ENCODE measurements at regions not wholly inside any gene's neighbourhood (a gene's known extent, or its start where the extent isn't known, plus 50 kb on each side); places are given as distances from the start of the nearest gene placed in this dataset.

- no peak for DNase-seq
- H3K79me1 ChIP-seq (ENCODE audit: low read length) = no peaks in the 10 kb centered on the region
- no peak overlapping the region for H2AFZ ChIP-seq (ENCODE audit: insufficient read depth, low read length, poor library complexity)
- no peak overlapping the region for H3K23ac ChIP-seq (ENCODE audit: low read length)
- H3K14ac ChIP-seq (ENCODE audit: low read length) = no peak overlapping the region
- H2BK120ac ChIP-seq (ENCODE audit: insufficient read depth, low read length, poor library complexity) = no peak overlapping the region
- H3K4ac ChIP-seq (ENCODE audit: low read depth, low read length) = no peak overlapping the region
- no peak overlapping the region for H4K91ac ChIP-seq (ENCODE audit: low read depth, low read length)
- no CpG with 5 or more reads among the region's 3 CpGs for WGBS (ENCODE audit: extremely low coverage, insufficient coverage, insufficient read length)
- H3K9me3 ChIP-seq (ENCODE audit: insufficient read depth, low read depth, low read length) = no peaks in the 10 kb centered on the region
- no peak overlapping the region for H4K12ac ChIP-seq (ENCODE audit: low read depth, low read length)
- no peaks in the 10 kb centered on the region for H3K79me2 ChIP-seq (ENCODE audit: control insufficient read depth, insufficient read depth, low read length, poor library complexity)
- H3K4me2 ChIP-seq (ENCODE audit: low read length) = no peak overlapping the region
- no peak overlapping the region for H3K4me3 ChIP-seq (ENCODE audit: low read depth, low read length)
- no peak overlapping the region for H3K9ac ChIP-seq (ENCODE audit: low read length)
- H3K4me1 ChIP-seq (ENCODE audit: control insufficient read depth in 1 of 2, insufficient read depth in 2 of 2, low read length in 2 of 2) = no peaks in the 10 kb centered on the region
- H3K27me3 ChIP-seq (ENCODE audit: insufficient read depth, low read length) = no peaks in the 10 kb centered on the region
- no peak overlapping the region for H4K8ac ChIP-seq (ENCODE audit: low read depth, low read length)
- no peak overlapping the region for H3K27ac ChIP-seq (ENCODE audit: low read depth, low read length)
- H3K18ac ChIP-seq (ENCODE audit: low read length) = no peak overlapping the region
- no peak overlapping the region for H2AK5ac ChIP-seq (ENCODE audit: low read length)
- no peak overlapping the region for H2BK12ac ChIP-seq (ENCODE audit: low read length)
- H3K36me3 ChIP-seq (ENCODE audit: control insufficient read depth in 1 of 2, insufficient read depth in 2 of 2, low read length in 2 of 2) = no peaks in the 10 kb centered on the region
- H2BK5ac ChIP-seq (ENCODE audit: low read depth, low read length, poor library complexity) = no peak overlapping the region
Observed at GRCh38 chr4:24234288-24234848, 344.5 kb upstream of the PPARGC1A start.

- Histone ChIP-seq H3K27me3 (ENCODE audit: insufficient read depth, low read length) (no peaks in the 10 kb centered on the region), H3K4me1 (ENCODE audit: control insufficient read depth in 1 of 2, insufficient read depth in 2 of 2, low read length in 2 of 2) (no peaks in the 10 kb centered on the region), H3K79me1 (ENCODE audit: low read length) (no peaks in the 10 kb centered on the region), H3K4ac (ENCODE audit: low read depth, low read length) (no peak overlapping the region), H3K27ac (ENCODE audit: low read depth, low read length) (no peak overlapping the region), H2AFZ (ENCODE audit: insufficient read depth, low read length, poor library complexity) (no peak overlapping the region), H2BK120ac (ENCODE audit: insufficient read depth, low read length, poor library complexity) (no peak overlapping the region), H3K4me3 (ENCODE audit: low read depth, low read length) (no peak overlapping the region), H4K12ac (ENCODE audit: low read depth, low read length) (no peak overlapping the region), H3K36me3 (ENCODE audit: control insufficient read depth in 1 of 2, insufficient read depth in 2 of 2, low read length in 2 of 2) (no peaks in the 10 kb centered on the region), H3K23ac (ENCODE audit: low read length) (no peak overlapping the region), H3K9ac (ENCODE audit: low read length) (no peak overlapping the region), H3K79me2 (ENCODE audit: control insufficient read depth, insufficient read depth, low read length, poor library complexity) (no peaks in the 10 kb centered on the region), H4K8ac (ENCODE audit: low read depth, low read length) (no peak overlapping the region), H3K14ac (ENCODE audit: low read length) (no peak overlapping the region), H2AK5ac (ENCODE audit: low read length) (no peak overlapping the region), H3K18ac (ENCODE audit: low read length) (no peak overlapping the region), H4K91ac (ENCODE audit: low read depth, low read length) (no peak overlapping the region), H2BK12ac (ENCODE audit: low read length) (no peak overlapping the region), H2BK5ac (ENCODE audit: low read depth, low read length, poor library complexity) (no peak overlapping the region), H3K4me2 (ENCODE audit: low read length) (no peak overlapping the region), H3K9me3 (ENCODE audit: insufficient read depth, low read depth, low read length) (no peaks in the 10 kb centered on the region)
- no peak for DNase-seq
- WGBS (ENCODE audit: extremely low coverage, insufficient coverage, insufficient read length) = no CpG with 5 or more reads among the region's 6 CpGs
Observed at GRCh38 chr4:24230955-24231354, 341.1 kb upstream of the PPARGC1A start.

- Histone ChIP-seq H3K79me2 (ENCODE audit: control insufficient read depth, insufficient read depth, low read length, poor library complexity) (no peaks in the 10 kb centered on the region), H3K14ac (ENCODE audit: low read length) (no peak overlapping the region), H2BK120ac (ENCODE audit: insufficient read depth, low read length, poor library complexity) (no peak overlapping the region), H3K36me3 (ENCODE audit: control insufficient read depth in 1 of 2, insufficient read depth in 2 of 2, low read length in 2 of 2) (no peaks in the 10 kb centered on the region), H4K8ac (ENCODE audit: low read depth, low read length) (no peak overlapping the region), H3K27me3 (ENCODE audit: insufficient read depth, low read length) (no peaks in the 10 kb centered on the region), H3K4me3 (ENCODE audit: low read depth, low read length) (no peak overlapping the region), H3K9me3 (ENCODE audit: insufficient read depth, low read depth, low read length) (no peaks in the 10 kb centered on the region), H3K23ac (ENCODE audit: low read length) (no peak overlapping the region), H3K27ac (ENCODE audit: low read depth, low read length) (no peak overlapping the region), H2AFZ (ENCODE audit: insufficient read depth, low read length, poor library complexity) (no peak overlapping the region), H3K4me2 (ENCODE audit: low read length) (no peak overlapping the region), H3K9ac (ENCODE audit: low read length) (no peak overlapping the region), H2BK12ac (ENCODE audit: low read length) (no peak overlapping the region), H3K18ac (ENCODE audit: low read length) (no peak overlapping the region), H2BK5ac (ENCODE audit: low read depth, low read length, poor library complexity) (no peak overlapping the region), H3K4ac (ENCODE audit: low read depth, low read length) (no peak overlapping the region), H3K79me1 (ENCODE audit: low read length) (no peaks in the 10 kb centered on the region), H3K4me1 (ENCODE audit: control insufficient read depth in 1 of 2, insufficient read depth in 2 of 2, low read length in 2 of 2) (no peaks in the 10 kb centered on the region), H4K91ac (ENCODE audit: low read depth, low read length) (no peak overlapping the region), H2AK5ac (ENCODE audit: low read length) (no peak overlapping the region), H4K12ac (ENCODE audit: low read depth, low read length) (no peak overlapping the region)
- no CpG with 5 or more reads among the region's 4 CpGs for WGBS (ENCODE audit: extremely low coverage, insufficient coverage, insufficient read length)
- no peak for DNase-seq
Observed at GRCh38 chr4:24229978-24230377, 340.1 kb upstream of the PPARGC1A start.

- Histone ChIP-seq H3K9ac (ENCODE audit: low read length) (no peak overlapping the region), H3K9me3 (ENCODE audit: insufficient read depth, low read depth, low read length) (no peaks in the 10 kb centered on the region), H4K8ac (ENCODE audit: low read depth, low read length) (no peak overlapping the region), H2BK12ac (ENCODE audit: low read length) (no peak overlapping the region), H3K79me1 (ENCODE audit: low read length) (no peaks in the 10 kb centered on the region), H3K4ac (ENCODE audit: low read depth, low read length) (no peak overlapping the region), H3K27ac (ENCODE audit: low read depth, low read length) (no peak overlapping the region), H4K91ac (ENCODE audit: low read depth, low read length) (no peak overlapping the region), H3K14ac (ENCODE audit: low read length) (no peak overlapping the region), H3K4me1 (ENCODE audit: control insufficient read depth in 1 of 2, insufficient read depth in 2 of 2, low read length in 2 of 2) (no peaks in the 10 kb centered on the region), H2AFZ (ENCODE audit: insufficient read depth, low read length, poor library complexity) (no peak overlapping the region), H3K36me3 (ENCODE audit: control insufficient read depth in 1 of 2, insufficient read depth in 2 of 2, low read length in 2 of 2) (no peaks in the 10 kb centered on the region), H3K23ac (ENCODE audit: low read length) (no peak overlapping the region), H3K18ac (ENCODE audit: low read length) (no peak overlapping the region), H3K4me3 (ENCODE audit: low read depth, low read length) (no peak overlapping the region), H4K12ac (ENCODE audit: low read depth, low read length) (no peak overlapping the region), H3K27me3 (ENCODE audit: insufficient read depth, low read length) (no peaks in the 10 kb centered on the region), H2BK5ac (ENCODE audit: low read depth, low read length, poor library complexity) (no peak overlapping the region), H2BK120ac (ENCODE audit: insufficient read depth, low read length, poor library complexity) (no peak overlapping the region), H3K79me2 (ENCODE audit: control insufficient read depth, insufficient read depth, low read length, poor library complexity) (no peaks in the 10 kb centered on the region), H3K4me2 (ENCODE audit: low read length) (no peak overlapping the region), H2AK5ac (ENCODE audit: low read length) (no peak overlapping the region)
- DNase-seq = no peak
- WGBS (ENCODE audit: extremely low coverage, insufficient coverage, insufficient read length) = no CpG with 5 or more reads among the region's 4 CpGs
Observed at GRCh38 chr4:24228692-24229091, 338.8 kb upstream of the PPARGC1A start.
